HCT116 (cell line): ENCODE measurements at regions not wholly inside any gene's neighbourhood (a gene's known extent, or its start where the extent isn't known, plus 50 kb on each side); places are given as distances from the start of the nearest gene placed in this dataset.

Experiments used
- EZH2 ChIP-seq: fragments of 200-600 bp; sonication (generic); IDR thresholded peaks from 2 replicates; pipeline ENCODE4 v1.6.1; 2017; ENCODE audit warnings: antibody characterized with exemption, mixed run types
- MAX ChIP-seq: IDR thresholded peaks from 2 replicates; pipeline ENCODE4 v1.6.1; 2012
- POLR2A ChIP-seq: IDR thresholded peaks from 2 replicates; pipeline ENCODE4 v1.7.0; 2011; ENCODE audit warnings: borderline replicate concordance; ENCODE audit not compliant: insufficient read depth, insufficient read length; ENCODE audit errors: extremely low read depth
- RAD21 ChIP-seq: IDR thresholded peaks from 2 replicates; pipeline ENCODE4 v1.6.1; 2012; ENCODE audit warnings: low read depth, mild to moderate bottlenecking
- REST ChIP-seq: IDR thresholded peaks from 2 replicates; pipeline ENCODE4 v1.6.1; 2012; ENCODE audit warnings: low read depth
- SIN3A ChIP-seq: IDR thresholded peaks from 2 replicates; pipeline ENCODE4 v1.6.1; 2012; ENCODE audit warnings: low read depth
- ZFX ChIP-seq: fragments of 450-650 bp; IDR thresholded peaks from 2 replicates; pipeline ENCODE4 v1.6.1; 2017
- ZNF274 ChIP-seq: fragments of 200-500 bp; sonication (Bioruptor generic); IDR thresholded peaks from 2 replicates; pipeline ENCODE4 v1.6.1; 2014; ENCODE audit warnings: mild to moderate bottlenecking, low read depth, low read length, inconsistent platforms
- TF ChIP-seq, protein P1 (sequence below), 3 experiments: fragments of 200-600 bp in 1 of 3; sonication (generic) in 1 of 3; IDR thresholded peaks in 2 of 3; conservative IDR thresholded peaks in 1 of 3; 2 replicates each; pipeline ENCODE4 v1.5.1; 2012 to 2017; ENCODE audit warnings: low read depth in 2 of 3, low read length in 2 of 3, antibody characterized with exemption in 1 of 3, borderline replicate concordance in 1 of 3, control low read depth in 1 of 3, mild to moderate bottlenecking in 1 of 3, mixed read lengths in 1 of 3, mixed run types in 1 of 3, moderate library complexity in 1 of 3; ENCODE audit not compliant: insufficient read depth in 1 of 3

- TF ChIP-seq POLR2A, result no peak
- TF ChIP-seq, protein P1, sequence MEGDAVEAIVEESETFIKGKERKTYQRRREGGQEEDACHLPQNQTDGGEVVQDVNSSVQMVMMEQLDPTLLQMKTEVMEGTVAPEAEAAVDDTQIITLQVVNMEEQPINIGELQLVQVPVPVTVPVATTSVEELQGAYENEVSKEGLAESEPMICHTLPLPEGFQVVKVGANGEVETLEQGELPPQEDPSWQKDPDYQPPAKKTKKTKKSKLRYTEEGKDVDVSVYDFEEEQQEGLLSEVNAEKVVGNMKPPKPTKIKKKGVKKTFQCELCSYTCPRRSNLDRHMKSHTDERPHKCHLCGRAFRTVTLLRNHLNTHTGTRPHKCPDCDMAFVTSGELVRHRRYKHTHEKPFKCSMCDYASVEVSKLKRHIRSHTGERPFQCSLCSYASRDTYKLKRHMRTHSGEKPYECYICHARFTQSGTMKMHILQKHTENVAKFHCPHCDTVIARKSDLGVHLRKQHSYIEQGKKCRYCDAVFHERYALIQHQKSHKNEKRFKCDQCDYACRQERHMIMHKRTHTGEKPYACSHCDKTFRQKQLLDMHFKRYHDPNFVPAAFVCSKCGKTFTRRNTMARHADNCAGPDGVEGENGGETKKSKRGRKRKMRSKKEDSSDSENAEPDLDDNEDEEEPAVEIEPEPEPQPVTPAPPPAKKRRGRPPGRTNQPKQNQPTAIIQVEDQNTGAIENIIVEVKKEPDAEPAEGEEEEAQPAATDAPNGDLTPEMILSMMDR (IDR thresholded peaks at IDR 0.05 in 2 of 3, conservative IDR thresholded peaks at IDR 0.05 in 1 of 3; ENCODE audit: borderline replicate concordance in 1 of 3, insufficient read depth in 1 of 3, low read depth in 2 of 3, low read length in 2 of 3), result no peak
- TF ChIP-seq ZFX, result no peak
- TF ChIP-seq REST, result no peak
- TF ChIP-seq EZH2, result no peak
- TF ChIP-seq ZNF274, result no peak
- TF ChIP-seq RAD21, result no peak
- no peak for TF ChIP-seq SIN3A
- TF ChIP-seq MAX, result no peak
Measured at GRCh38 chr16:59154295-59154694, 420.2 kb upstream of the GOT2 start.
